Posterior vena cava (tissue), 2 donors: ENCODE measurements at regions not wholly inside any gene's neighbourhood (a gene's known extent, or its start where the extent isn't known, plus 50 kb on each side); places are given as distances from the start of the nearest gene placed in this dataset.

ENCODE experiments used
- DNase-seq: peaks from one replicate; pipeline ENCODE4 v3.0.0-alpha.2; 2020; ENCODE audit warnings: low spot score
- intact Hi-C, 2 donors: fragments of 100-400 bp; cut with DNase I; formaldehyde crosslinking; loops; one replicate each; pipeline versions ENCODE4 v1.14.1 to v1.14.2; 2022 to 2023
- donor health status: DM: yes; HTN: yes; CAD: no.
- donor health status: DM: yes; HTN: yes; CAD: no.

DNA sequence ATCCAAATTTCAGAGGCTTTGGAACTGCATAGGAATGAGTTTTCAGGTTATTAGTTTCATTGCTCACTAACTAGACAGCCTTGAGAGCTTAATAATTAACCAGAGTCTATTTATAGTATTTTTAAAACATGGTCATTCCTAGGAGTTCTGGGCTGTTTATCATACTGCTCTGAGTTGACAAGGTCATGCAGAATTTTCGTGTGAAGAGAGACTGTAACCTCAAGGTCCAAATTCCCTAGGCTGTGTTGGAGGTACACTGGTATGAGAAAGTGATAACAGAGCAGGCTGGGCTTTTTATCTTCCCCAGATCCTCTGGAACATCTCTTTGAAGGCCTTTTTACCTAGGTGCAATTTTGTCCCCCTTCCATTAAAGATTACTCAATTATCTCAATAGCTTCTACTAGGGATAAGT, 736.3 kb downstream of the LTN1 start:
- intact Hi-C loops, result no loop called here
- DNase-seq, result no peak

- intact Hi-C loops, result no loop called here
- no peak for DNase-seq
Observed at GRCh38 chr21:28253961-28254360, 738.7 kb downstream of the LTN1 start.

DNA sequence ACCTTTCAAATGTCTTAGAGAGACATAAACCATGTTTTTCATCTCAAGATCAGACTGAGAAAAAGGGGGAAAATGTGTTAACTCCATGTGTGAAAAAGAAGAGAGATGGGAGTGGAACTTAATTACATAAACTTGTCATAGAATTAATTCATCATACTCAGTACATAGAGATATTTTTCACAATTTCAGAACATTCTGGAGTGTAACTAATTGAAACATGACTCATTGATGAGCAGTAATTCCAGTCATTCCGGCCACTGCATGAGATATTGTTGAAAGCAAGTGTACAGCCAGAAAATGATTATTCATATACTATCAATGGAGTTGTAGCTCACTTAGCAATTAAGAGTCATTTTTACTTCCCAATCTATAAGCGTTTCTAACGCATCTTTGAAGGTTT, 739.3 kb downstream of the LTN1 start:
- intact Hi-C loops, result no loop called here
- DNase-seq, result no peak

DNA sequence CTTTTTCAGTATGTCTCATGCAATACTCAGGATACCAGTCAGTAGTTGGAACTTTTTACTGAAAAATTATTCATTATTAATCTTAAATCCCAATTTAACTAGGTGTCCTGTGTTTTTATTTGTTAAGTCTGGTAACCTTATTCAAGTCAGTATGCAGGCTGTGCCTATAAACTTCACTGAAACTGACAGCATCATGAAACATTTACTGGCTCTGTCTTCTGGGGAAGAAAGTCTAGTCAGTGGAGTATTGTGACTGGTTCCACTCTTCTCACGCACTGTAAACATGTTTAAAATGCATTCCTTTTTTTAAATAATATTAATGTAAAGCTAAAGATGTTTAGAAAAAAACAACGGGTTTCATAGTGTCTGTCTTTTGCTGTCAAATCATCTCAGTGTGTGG, 739.7 kb downstream of the LTN1 start:
- intact Hi-C loops, result no loop called here
- DNase-seq, result no peak

GRCh38 chr21:28250946-28251345, 741.7 kb downstream of the LTN1 start:
- no peak for DNase-seq
- intact Hi-C loops, result no loop called here

DNA sequence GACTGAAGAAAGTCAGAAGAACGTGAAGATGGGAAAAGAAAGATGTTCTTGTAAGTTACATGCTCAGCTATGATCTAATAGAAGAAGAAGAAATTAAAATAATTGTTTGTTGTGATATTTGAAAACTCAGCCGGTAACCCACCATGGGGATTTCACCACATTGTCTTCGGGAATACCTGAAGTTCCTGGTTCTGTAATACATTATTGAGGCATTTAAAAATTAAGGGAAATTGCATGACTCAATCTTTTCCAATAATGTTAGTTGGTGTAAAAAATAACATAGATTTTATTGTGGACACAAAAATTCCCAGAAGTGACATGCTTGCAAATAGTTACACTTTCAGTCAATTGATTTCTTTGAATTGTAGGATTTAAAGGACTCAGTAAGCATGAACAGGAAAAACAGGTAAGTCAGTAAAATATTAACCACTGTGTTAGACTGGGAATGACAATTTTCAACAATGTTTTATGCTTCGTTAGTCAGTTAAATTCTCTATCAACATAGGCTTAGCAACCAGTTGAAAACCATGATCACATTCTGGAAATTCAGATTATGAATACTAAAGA, 745.1 kb downstream of the LTN1 start:
- intact Hi-C loops, result no loop called here
- DNase-seq, result no peak

GRCh38 chr21:28240586-28240985, 752.1 kb downstream of the LTN1 start:
- DNase-seq, result no peak
- intact Hi-C loops, result no loop called here

DNA sequence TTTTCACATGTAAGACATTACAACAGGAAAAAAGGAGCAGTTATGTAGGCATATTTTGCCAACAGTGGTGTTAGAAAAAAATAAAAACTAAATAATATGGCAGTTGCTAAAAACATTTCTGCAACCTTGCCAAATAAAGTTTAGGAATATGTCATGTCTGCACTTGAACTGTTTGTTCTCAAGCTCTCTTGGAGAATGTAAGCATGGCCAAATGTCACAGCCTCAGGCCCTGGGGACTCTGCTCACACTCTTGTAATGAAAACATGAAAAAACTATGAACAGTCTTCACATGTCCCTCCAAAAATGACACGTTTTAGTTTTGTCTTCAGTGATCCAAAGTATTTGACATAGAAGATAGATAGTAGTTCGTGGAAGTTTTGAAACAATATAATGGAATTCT, 753.3 kb downstream of the LTN1 start:
- peak; percentile 71 for DNase-seq
- intact Hi-C loops, result no loop called here

DNA sequence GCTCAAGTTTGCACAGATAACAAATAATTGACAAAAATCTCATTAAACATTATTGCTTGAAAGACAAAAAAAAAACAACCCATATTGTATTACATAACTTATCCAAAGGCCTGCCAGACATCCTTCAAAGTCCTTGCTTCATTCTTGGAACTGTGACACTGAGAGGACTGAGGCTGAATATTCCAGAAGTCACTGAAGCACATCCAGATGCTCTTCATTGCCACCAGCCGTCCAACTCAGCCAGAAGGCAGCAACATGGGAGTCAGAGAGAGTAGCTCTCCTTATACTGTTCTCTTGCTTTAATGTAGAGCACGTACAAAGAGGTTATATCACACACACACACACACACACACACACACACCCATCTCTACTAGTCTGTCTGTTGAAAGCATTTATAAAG, 755.0 kb downstream of the LTN1 start:
- DNase-seq, result no peak
- intact Hi-C loops, result no loop called here

- intact Hi-C loops, result no loop called here
- DNase-seq, result peak; percentile 64
Observed at GRCh38 chr21:28235169-28235895, 757.3 kb downstream of the LTN1 start.

DNA sequence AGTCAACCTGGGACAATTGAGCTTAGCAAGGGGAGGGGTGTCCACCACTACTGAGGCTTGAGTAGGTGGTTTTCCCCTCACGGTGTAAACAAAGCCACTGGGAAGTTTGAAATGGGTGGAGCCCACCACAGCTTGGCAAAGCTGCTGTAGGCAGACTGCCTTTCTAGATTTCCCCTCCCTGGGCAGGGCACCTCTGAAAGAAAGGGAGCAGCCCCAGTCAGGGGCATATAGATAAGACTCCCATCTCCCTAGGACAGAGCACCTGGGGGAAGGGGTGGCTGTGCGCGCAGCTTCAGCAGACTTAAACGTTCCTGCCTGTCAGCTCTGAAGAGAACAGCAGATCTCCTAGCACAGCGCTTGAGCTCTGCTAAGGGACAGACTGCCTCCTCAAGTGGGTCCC, 758.4 kb downstream of the LTN1 start:
- intact Hi-C loops, result no loop called here
- no peak for DNase-seq

GRCh38 chr21:28233536-28234220, 759.0 kb downstream of the LTN1 start:
- intact Hi-C loops, result no loop called here

GRCh38 chr21:28230559-28230958, 762.1 kb downstream of the LTN1 start:
- no peak for DNase-seq
- intact Hi-C loops, result no loop called here

More at GRCh38 chr21:28233536-28234220, 759.0 kb downstream of the LTN1 start:
- no peak for DNase-seq

DNA sequence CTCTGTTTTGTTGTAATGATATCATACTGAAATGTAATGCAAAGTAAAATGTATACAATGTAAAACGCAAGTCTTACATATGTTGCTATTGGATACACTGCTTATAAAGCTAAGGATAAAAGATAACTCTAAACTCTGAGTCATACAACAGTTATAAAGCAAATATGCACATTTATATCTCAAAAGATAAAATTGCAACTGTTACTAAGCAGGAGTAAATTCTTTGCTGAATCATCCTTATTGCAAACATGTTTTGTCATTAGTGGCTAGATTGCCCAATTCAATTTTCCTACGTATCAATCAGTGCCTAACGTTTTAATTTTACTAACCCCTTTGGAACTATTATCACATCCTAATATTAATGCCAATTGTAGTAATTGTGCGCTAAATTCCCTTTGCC, 762.9 kb downstream of the LTN1 start:
- DNase-seq, result no peak
- intact Hi-C loops, result no loop called here

DNA sequence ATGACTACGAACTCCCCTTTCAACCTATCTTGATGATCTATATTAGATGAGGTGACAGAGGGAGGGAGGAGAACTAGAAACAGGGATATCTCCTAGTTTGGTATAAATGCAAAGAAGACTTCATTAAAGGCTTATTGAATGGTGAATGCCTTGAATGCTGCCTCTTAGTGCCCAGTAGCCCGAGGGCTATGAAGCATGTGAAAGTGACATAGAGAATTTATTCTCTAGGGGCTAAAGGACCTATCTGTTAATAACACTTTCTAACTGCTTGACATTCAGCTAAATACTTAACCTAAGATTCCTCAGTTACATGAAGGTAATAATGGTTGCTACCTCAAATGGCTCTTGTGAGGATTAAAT, 764.1 kb downstream of the LTN1 start:
- intact Hi-C loops, result no loop called here
- DNase-seq, result no peak

GRCh38 chr21:28227881-28228635, 764.6 kb downstream of the LTN1 start:
- intact Hi-C loops, result no loop called here
- no peak for DNase-seq

DNA sequence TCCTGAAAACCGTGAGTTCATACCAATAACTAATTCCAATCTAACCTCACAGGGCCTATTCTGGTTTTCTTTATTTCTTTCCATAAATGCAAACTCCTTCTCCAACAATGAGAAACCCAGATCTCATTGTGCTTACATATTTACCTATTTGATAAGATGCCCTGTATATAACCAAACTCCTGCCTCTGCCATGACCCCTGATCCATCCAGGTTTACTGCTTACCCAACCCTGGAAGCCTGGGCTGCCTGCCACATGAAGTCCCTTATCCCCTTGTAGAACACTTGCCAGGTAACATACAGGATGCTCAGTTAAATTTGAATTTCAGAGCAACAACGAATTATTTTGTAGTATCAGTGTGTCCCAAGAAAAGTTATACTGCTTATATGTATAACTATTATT, 766.1 kb downstream of the LTN1 start:
- no peak for DNase-seq
- intact Hi-C loops, result no loop called here

DNA sequence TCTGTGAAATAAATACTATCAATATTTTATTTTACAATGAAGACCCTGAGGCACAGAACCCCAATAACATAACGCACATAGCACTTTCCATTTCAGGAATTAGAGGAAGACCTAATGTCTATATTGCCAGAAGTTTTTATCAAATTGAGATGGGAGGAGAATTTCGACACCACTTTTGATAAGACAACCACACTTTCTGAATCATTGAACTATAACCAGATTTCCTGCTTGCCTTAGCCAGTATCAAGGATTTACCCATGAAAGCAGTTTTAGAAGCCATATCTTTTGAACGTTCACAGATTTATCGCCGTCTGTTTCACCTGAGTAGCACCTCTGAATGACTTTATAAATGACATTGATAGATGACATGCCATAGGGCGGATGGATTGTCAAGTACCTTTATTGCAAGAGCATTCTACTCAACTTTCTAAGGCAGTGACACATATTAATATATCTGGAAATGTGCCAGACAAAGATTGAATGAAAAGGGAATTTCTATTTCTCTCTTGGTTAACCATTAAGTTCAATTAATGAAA, 768.4 kb downstream of the LTN1 start:
- intact Hi-C loops, result no loop called here

DNA sequence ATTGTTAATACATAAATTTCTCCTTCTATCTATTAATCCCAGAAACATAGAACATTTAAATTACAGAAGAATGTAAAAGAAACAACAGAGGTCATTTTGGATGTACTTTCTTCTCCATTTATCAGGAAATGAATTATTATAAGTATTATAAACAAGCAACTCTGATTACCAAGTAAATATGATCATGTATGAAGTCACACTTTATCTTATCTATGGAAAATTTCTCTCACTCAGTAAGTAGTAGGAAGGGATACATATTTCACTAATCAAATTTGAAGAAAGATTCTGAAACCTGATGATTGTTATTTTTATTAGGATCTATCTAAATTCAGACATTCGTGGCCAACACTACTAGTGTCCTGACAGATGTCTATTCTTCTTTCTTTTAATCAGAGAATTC, 770.7 kb downstream of the LTN1 start:
- intact Hi-C loops, result no loop called here
- no peak for DNase-seq

More for the DNA sequence above, 768.4 kb downstream of the LTN1 start:
- no peak for DNase-seq

GRCh38 chr21:28220680-28221079, 772.0 kb downstream of the LTN1 start:
- intact Hi-C loops, result no loop called here
- no peak for DNase-seq
